ENCODE measurements at regions not wholly inside any gene's neighbourhood (a gene's known extent, or its start where the extent isn't known, plus 50 kb on each side); places are given as distances from the start of the nearest gene placed in this dataset.

GRCh38 chr21:15121655-15122120 lies 56.9 kb upstream of the NRIP1 start:
- H3K23ac ChIP-seq (ENCODE audit: low read depth, low read length), result no peak overlapping the region
- no peak overlapping the region for H4K91ac ChIP-seq (ENCODE audit: insufficient read depth, low read depth, low read length)
- peak overlapping the region; percentile 40 for H2AFZ ChIP-seq (replicated peaks; ENCODE audit: low read length, poor library complexity)
- no peak overlapping the region for H4K5ac ChIP-seq (ENCODE audit: low read depth, low read length)
- H3K4ac ChIP-seq (ENCODE audit: low read depth, low read length), result no peak overlapping the region
- H2BK20ac ChIP-seq (ENCODE audit: low read depth, low read length), result no peak overlapping the region
- BruUV-seq (replicated peaks), result no TSS peak
- intact Hi-C loops (cut with micrococcal nuclease), result no loop called here
- dilution Hi-C loops (cut with HindIII; ENCODE audit: low sequenced_read_pairs, unreplicated experiment), result no loop called here
- ChIA-PET CTCF (interaction anchor here (1.0 kb wide), 1 partner anchor 9 kb away, joined by 4 read pairs; no protein-coding TSS in a partner anchor), POLR2A (ENCODE audit: unreplicated experiment) (no interaction called here)
- H3K9me1 ChIP-seq (ENCODE audit: insufficient read depth, low read length), result no peaks in the 10 kb centered on the region
- H3K4me3 ChIP-seq (ENCODE audit: insufficient read depth, low read depth, low read length), result no peak overlapping the region
- no peaks in the 10 kb centered on the region for H3K79me1 ChIP-seq (ENCODE audit: low read depth in 1 of 2, low read length in 2 of 2)
- H3K9me3 ChIP-seq (ENCODE audit: control insufficient read depth, insufficient read depth, low read length), result no peaks in the 10 kb centered on the region
- no peaks in the 10 kb centered on the region for H3K4me1 ChIP-seq (ENCODE audit: control insufficient read depth, insufficient read depth, low read length)
- DNase-seq (peak; percentile 47), ATAC-seq (ENCODE audit: low read depth) (peak; percentile 62)
- TF ChIP-seq CHD1 (IDR thresholded peaks at IDR 0.05; ENCODE audit: low read depth, low read length), result no peak
- no peak overlapping the region for H3K9ac ChIP-seq (ENCODE audit: low read depth, low read length)
- H3K36me3 ChIP-seq (ENCODE audit: control insufficient read depth, insufficient read depth, low read length), result no peaks in the 10 kb centered on the region
- no peak overlapping the region for H2AK9ac ChIP-seq (replicated peaks; ENCODE audit: low read depth, low read length, poor library complexity)
- H2BK120ac ChIP-seq (ENCODE audit: low read depth, low read length), result no peak overlapping the region
- H2BK5ac ChIP-seq (ENCODE audit: low read depth, low read length, poor library complexity, severe bottlenecking), result no peak overlapping the region
- no peak overlapping the region for H2BK15ac ChIP-seq (ENCODE audit: low read depth, low read length)
- peak overlapping the region; percentile 21; the same call in 1 of the 2 replicates for H3K27ac ChIP-seq (ENCODE audit: insufficient read depth, low read length)
- H3K27me3 ChIP-seq (ENCODE audit: control insufficient read depth, insufficient read depth, low read length), result no peaks in the 10 kb centered on the region; the same call in none of the 2 replicates
- H2AK5ac ChIP-seq (ENCODE audit: low read depth, low read length), result no peak overlapping the region
- in situ Hi-C loops (cut with MboI; ENCODE audit: low sequenced_read_pairs), result no loop called here
- no peaks in the 10 kb centered on the region for H4K20me1 ChIP-seq (ENCODE audit: insufficient read depth, low read length)
- H3K18ac ChIP-seq (ENCODE audit: low read depth, low read length), result no peak overlapping the region
- no peak overlapping the region for H4K8ac ChIP-seq (ENCODE audit: low read depth in 2 of 2, low read length in 2 of 2)
- H3K4me2 ChIP-seq (ENCODE audit: low read depth, low read length), result peak overlapping the region; percentile 2; the same call in 1 of the 2 replicates
- no peak overlapping the region for H3K14ac ChIP-seq (replicated peaks; ENCODE audit: low read depth, low read length)
- H3K56ac ChIP-seq (ENCODE audit: extremely low read depth, insufficient read depth, low read length), result no peak overlapping the region
- WGBS, 2 experiments (ENCODE audit: extremely low coverage in 2 of 2, insufficient read length in 1 of 2), result 19% methylated on average over 3 of the region's 3 CpGs; no CpG with 5 or more reads in 1 of the 2 experiments

Data from IMR-90 (cell line).